Stimulated activated CD4-positive, alpha-beta T cell treated with anti-CD3 and anti-CD28 coated beads, Interleukin-4, amount 100 ng/mL, for 1 hour (primary cell): ENCODE measurements at regions not wholly inside any gene's neighbourhood (a gene's known extent, or its start where the extent isn't known, plus 50 kb on each side); places are given as distances from the start of the nearest gene placed in this dataset.
A peak's percentile ranks its signal among the peaks of the same experiment; 100 is the strongest.

Experiments used
- DNase-seq: peaks from one replicate; pipeline ENCODE4 v3.0.0-alpha.2; 2020

DNA sequence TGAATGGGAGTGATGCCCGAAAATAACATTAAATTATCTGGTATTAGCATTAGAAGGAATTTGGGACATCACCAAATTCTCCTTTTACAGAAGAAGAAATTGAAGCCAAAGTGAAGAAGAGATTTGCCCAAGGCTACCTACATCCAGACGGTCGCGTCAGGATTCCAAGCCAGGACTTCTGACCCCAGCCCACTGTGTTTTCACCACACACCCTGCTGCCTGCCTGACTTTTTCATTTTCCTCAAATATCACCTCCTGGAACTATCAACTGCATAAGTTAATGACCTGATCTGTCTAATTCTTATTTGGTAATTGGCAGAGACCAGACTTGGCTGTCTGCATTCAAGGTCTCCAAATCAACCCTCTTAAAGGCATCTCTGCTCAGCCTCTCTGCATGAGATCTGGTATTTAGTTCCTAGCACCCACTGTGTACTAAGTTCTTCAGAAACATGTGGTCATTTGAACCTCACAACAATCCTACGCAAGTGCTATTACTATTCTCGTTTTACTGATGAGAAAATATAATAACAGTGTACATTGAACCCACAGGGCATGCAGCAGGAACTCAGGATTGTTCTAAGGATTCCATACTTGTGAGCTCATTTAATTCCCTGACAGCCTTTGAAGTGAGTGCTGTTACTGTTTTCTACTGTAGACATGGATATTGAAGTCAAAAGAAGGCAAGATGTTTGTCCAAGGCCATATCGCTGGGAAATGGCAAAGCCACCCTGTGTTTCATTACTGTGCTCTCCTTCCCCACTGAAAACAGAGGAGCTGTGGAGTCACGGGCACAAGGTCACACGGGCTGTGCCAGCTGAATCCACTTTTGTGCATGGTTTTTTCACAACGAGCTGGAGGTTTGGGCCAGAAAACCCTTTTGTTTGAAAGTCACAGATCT, 195.2 kb upstream of the C1QTNF7 start:
- DNase-seq: no peak

DNA sequence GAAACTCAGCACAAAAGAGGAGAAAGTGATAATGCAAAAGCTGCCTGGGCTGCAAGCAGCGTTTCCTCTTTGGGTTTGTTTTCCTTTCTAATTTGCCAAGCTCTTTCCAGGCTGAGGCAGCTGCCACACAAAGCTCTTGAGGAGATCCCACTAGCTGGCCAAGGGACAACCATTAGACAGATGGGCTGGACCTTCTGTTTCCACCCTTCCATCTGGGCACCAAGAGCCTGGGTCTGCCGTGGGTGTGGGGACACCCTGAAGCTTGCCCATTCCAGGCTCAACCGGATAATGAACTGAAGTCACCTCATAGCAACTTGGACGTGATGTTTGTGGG, 194.6 kb upstream of the C1QTNF7 start:
- no peak for DNase-seq

DNA sequence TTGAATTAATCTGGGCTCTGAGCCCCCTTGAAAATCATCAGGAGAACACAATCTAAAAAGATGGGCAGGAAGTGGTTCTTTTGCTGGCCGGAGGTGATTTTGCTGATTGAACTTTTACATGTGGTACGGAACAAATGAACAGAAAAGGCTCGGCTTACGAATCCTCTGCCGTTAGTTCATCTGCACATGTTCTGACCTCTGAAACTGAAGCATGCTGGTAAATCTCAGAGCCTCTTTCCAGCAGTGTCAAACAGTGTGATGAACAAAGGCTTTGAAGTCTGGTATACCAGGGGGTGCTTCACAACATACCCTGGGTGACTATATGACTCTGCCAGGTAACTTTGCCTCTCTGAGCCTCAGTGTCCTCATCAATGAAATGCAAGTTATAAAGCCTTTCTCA, 194.2 kb upstream of the C1QTNF7 start:
- no peak for DNase-seq

DNA sequence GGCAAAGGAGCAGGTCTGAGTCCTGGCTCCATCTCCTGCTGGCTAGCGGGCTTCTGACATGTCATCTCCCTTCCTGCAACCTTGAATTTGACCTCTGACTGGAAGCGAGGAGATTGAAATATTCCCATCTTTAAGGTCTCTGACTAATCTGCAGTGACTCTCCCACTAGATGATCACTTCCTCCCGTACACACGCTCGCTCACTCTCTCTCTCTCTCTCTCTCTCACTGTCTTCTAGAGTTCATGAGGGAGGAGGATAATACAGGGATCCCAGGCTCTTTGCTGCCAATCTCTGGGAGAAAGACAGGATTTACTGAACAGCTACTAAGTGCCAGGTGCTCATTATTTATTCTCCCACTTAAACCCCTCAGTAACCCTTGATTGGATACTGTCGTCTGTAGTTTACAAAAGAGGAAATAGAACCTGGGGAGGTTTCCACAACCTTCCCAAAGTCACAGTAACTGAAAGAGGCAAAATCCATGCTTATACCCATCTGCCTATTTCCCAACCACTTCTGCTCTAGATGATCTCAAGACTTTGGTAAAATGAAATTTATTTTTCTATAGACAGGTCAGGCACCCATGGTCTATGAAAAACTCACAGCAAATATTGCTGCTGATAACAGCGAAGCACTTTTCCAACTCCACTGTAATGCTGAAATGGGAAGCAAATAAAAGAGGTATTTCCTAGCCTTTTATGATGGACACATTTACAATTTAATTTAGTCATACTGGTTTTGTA, 193.5 kb upstream of the C1QTNF7 start:
- DNase-seq: no peak

DNA sequence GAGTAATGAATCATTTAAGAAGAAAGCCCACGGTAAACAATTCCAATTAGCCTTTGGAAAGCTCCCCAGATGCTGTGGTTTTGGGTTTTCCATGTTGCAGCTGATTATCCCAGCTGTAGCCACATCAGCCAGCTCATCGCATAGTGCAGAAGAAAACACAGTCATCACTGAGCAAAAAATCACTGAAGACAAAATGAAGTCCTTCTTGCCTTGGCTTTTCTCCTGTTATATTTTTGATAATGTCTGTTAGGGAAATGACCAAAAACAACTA, 193.0 kb upstream of the C1QTNF7 start:
- no peak for DNase-seq

DNA sequence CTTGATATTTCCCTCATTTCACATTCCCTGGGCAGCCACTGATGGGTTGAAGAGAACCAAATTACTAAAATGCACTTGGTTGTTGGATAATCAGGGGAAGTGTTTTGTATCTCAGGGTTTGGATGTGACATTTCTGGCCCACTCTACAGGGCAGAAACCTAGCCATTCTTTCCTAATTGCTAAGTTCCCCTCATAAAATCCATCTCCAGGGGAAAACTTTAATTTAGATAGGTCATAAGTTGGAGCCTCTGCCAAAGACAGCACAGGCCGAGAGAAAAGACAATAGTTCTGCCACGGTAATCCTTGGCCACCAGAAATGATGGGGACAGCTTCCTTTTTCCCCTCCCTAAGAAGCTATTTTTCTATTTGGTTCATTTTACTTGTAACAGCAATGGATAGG, 192.7 kb upstream of the C1QTNF7 start:
- DNase-seq: no peak

DNA sequence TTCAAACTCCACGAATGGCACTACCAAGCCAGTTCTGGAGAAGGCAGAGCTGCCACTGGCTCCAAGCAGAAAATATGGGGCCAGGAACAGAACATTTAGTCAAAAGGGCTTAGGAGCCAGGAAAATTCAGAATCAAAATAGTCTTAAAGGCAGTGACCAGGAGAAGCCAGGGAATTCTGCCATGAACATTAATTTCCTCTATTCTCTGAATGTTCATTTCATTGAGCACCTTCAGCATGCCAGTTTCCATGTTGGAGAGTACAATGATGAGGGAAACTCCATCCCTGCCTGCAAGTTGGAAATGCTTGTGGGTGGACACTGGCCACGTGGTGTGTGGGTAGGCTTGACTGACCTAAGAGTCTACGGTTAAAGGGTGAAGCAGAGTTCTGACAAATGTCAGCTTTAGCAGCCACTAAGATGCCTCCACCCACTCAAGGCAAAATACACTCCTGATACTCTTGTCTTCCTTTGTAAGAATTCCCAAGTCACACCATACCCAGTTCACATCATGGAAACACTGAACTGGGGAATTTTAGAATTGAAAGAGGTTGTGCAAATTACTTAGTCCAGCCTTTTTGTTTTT, 190.1 kb upstream of the C1QTNF7 start:
- DNase-seq: no peak

DNA sequence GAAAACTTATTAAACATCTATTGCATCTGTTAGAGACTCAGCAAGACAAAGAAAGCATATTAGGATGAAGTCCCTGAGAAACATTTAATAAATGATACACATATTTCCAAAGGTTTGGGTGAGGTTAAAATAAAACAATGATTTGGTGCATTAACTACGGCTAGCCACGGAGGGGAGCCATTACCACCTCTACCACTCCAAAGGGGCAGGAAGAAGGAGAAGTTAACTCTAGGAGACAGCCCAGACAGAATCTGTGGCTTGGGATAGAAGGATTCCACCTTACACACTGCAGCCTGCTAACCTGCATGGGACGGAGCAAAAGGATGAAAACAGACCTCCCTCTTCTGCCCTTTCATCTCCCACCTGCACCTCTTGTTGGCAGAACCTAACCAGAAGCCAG, 189.1 kb upstream of the C1QTNF7 start:
- DNase-seq: peak; percentile 11

DNA sequence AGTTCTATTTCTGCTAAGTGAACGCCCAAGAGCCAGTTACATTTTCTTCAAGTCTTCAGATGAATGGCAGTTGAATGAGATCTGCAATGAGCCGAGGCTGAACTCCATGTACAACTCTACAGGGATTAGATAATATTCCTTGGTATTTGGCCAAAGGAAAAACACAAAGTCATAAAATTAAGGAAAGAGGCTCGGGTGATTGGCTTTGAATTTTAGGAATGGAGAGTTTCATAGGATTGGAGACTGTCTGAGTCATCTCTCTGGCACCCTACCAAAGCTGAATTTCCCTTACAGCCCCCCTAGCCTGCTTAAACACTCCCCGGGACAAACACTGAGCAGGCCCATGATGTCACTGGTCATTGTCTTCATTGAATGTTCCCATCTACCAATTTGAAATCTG, 188.0 kb upstream of the C1QTNF7 start:
- DNase-seq: no peak

DNA sequence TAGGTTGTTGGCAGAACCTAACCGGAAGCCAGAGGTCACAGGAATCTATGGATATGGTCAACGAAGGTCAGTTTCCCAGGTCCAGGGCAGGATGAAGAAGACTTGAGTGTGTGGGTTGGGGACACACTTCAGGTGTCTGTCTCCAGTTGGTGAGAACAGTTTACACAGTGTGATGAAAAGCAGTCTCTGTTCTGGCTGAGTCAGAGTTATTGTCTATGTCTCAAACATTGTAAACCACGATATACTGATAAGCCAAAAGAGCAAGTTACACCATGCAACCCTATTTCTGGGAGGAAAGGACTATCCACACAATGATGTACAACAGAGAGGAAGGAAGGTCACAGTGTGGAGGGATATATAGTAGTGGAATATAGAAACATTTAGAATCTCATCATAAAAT, 187.1 kb upstream of the C1QTNF7 start:
- DNase-seq: no peak

DNA sequence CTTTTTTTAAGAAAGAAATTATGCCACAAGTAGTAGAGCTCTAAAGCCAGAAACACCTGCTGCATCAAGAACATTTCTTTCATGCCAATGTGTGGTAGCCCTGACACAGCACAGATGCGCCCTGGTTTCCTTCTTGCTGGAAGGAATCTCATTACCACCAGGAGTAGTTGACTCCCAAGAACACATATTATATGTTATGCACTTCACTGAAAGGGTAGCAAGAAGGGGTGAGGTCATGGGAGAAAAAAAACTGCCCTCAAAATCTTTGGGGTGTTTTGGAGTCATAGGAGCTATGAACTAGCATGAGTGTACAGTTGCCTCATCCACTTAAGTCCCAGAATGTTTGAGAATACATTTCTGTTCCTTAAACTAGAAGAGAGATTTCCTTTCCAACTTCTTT, 185.8 kb upstream of the C1QTNF7 start:
- no peak for DNase-seq

DNA sequence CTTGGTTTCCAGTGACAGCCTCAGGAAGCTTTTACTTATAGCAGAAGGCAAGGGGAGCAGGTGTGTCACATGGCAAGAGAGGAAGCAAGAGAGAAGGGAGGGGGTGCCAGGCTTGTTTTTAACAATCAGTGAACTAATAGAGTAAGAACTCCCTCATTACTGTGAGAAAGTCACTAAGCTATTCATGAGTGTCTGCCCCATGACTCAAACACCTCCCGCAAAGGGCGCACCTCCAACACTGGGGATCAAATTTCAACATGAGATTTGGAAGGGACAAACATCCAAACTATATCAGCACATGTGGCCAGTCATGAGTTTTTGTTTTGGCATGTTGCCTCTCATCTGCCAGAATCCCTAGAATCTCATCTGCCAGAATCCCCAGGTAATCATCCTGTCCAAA, 183.5 kb upstream of the C1QTNF7 start:
- DNase-seq: no peak

DNA sequence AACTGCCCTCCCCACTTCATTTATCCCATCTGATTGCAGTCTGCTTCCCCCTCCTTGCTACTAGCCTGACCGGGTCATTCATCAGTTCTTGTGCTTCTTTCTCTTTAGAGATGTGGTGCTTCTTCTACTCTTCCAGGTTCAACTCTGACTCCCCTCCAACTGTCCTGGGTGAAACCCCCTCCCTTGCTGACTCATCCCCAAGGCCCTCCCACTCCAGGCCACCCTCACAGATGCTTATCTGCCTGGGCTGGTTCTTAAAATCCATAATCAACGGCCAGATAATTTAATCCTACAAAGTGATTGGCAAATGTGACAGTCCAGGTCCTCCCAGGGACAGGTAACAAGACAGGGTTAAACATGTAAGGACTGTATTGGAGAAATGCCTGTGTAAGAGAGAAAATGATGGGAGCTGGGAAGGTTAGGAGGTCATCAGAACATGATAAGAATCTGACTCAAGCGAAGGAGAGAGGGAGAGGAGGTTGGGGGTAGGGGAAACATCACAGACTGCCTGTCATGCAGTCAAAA, 182.8 kb upstream of the C1QTNF7 start:
- no peak for DNase-seq

DNA sequence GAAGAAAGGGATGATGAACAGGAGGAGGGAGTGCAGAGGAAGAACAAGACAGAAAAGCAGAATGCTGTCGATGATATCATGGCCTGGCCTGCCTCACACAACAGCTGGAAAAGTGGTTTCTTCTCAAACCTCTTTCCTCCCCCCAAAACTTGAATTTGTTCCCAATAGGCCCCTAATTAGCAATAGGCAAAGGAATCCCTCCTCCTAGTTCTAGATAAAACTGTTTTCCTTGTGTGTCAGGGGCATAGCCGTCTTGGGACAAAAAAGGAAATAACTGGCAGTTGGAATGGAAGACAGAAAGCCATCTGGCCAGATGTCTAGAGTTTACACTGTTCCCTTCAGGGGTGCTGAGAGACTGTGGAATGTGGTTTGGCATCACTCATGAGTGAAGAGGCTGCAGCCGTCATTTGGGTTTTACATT, 177.8 kb upstream of the C1QTNF7 start:
- DNase-seq: no peak

DNA sequence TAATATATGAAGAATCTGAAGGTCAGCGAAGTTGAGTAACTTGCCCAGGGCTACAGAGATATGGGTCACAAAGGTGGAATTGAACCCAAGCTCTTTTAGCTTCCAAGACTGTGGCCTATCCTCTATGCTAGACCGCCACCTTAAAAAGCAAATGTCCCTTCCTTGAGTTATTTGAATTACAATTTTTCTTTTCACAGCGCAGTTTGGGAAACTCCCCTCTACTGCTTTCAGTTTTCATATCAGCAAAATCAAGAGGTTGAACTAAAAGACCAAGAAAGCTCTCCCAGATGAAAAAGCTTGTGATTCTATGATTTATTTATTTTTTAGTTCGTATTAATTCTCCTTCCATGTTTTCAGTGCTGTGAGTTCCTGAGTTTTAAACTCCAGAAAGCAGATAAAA, 174.5 kb upstream of the C1QTNF7 start:
- DNase-seq: no peak

DNA sequence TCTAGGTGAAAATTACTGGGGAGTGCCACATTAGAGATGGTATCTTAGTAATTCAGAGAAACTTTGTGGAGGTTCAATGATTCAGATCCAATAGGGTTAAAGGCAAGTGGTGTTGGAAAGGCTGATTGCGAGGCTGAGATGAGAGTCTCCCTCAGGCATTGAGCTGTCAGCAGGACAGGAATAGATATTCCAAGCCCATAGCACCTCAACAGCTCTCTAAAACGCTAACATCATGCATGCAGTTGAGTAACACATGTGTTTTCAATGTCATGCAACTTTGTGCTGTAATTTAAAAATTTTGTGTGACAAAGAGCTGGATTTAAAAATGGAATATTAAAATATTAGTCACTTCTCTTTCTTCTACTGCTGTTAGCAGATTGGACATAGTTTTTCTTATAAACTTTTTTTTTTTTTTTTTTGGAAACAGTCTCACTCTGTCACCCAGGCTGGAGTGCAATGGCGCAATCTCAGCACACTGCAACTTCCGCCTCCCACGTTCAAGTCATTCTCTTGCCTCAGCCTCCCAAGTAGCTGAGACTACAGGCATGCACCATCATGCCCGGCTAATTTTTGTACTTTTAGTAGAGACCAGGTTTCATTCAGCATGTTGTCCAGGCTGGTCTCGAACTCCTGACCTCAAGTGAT, 173.5 kb upstream of the C1QTNF7 start:
- DNase-seq: no peak

DNA sequence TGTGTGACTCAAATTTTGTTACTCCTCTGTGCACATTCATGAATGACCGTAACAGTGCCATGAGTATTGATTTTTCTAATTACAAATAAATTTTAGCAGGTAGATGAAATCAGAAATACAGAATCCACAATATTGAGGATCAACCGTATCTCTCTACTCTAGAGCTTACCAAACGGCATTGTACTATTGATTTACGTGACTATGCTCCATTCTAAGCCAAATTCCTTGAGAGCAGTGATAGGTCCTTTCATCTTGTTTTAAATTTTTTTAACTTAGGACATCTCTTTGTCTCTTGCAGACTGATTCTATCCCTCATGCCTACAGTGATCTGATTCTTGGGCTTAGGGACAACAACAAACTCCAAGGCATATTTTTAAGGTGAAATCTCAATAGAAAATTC, 172.3 kb upstream of the C1QTNF7 start:
- no peak for DNase-seq

DNA sequence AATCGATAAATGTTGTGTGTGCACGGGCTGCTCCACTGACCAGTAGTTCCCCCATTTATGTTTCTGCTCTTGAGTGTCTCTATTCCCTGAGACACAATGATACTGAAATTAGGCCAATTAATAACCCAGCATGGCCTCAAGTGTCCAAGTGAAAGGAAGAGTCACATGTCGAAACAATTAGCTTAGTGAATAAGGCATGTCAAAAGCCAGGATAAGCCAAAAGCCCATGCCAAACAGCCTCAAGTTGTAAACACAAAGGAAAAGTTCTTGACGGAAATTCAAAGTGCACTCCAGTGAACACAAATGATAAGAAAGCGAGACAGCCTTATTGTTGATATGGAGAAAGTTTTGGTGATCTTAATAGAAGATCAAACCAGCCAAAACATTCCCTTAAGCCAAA, 167.1 kb upstream of the C1QTNF7 start:
- DNase-seq: no peak

DNA sequence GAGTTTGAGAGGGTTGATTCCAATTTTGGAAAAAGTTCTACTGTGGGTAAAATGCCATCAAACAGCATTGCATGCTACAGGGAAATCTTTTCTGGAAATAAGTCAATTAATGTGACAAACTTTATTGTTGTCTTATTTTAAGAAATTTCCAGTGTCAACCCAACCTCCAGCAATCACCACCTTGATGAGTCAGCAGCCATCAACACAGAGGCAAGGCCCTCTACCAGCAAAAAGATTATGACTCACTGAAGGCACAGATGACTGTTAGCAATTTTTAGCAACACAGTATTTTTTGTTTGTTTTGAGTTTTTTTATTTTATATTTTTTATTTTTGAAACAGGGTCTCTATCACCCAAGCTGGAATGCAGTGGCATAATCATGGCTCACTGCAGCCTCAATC, 165.4 kb upstream of the C1QTNF7 start:
- DNase-seq: no peak

DNA sequence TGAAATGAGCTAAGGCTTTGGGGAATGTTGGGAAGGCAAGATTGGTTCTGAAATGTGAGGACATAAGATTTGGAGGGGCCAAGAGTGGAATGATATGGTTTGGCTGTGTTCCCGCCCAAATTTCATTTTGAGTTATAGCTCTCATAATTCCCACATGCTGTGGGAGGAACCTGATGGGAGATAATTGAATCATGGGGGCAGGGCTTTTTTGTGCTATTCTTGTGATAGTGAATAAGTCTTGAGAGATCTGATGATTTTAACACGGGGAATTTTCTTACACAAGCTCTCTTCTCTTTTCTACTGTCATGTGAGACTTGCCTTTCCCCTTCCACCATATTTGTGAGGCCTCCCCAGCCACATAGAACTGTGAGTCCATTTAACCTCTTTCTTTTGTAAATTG, 157.6 kb upstream of the C1QTNF7 start:
- no peak for DNase-seq

DNA sequence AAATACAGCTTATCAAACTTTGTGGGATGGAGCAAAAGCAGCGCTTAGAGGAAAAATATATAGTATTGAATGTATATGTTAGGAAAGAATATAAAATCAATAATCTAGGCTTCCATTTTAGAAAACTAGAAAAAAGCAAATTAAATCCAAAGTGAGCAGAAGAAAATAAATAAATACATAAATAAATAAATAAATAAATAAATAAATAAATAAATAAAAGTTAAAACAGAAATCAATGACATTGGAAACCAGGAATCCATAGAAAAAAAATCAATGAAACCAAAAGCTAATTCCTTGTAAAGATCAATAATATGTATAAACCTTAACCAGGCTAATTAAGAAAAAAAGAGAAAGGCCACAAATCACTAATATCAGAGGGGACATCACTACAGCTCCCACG, 141.8 kb upstream of the C1QTNF7 start:
- DNase-seq: no peak

DNA sequence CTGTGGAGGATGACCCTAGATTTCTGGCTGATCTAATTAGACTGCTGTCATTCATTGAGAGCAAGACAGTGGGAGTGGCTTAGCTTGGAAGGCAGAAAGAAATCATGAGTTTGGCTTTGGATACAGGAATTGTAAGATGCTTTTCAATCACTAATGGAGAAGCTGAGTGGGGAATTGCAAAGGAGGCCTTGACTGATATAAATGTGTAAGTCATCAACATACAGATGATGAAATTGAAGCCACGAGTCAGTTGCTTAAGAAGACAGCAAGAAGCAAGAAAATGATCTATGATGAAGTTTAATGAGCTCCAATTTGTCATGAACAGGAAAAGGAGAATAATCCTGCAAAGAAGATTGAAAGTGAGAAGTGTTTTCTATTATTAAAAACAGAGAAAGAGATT, 136.7 kb upstream of the C1QTNF7 start:
- no peak for DNase-seq

DNA sequence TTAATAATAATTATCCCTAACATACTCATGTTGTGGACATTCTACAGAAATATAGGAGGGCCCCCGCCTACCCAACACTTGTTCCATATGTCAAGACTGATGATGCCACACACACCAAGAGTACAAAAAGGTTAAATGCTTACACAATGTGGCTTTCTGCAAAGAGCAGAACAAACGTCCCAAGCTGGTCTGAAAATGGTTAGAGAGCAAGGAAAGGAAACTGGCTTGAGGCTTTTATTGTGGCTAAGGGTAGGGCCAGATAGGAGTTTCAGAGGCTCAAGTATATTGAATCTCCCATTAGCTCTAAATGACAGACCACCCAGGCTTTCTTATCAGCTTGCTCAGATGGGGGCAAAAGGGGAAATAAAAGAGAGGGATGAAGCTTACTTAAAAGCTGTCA, 134.1 kb upstream of the C1QTNF7 start:
- no peak for DNase-seq

DNA sequence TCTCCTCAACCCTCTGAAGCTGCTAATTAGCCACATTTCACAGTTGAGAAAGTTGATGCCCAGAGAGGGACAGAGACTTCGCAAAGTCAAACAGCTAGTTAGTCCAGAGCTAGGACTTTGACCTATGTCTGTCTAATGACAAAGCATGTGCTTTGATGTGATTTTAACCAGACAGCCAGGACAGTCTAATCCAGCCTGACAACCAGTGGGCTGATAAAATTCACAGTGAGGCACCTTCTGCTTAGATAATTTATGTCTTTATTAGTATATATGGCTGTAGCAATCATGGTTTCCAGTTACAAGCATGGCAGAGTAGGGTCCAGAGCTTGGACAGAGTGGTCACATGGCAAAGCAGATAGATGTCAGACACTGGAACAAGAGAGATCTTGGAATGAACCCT, 133.6 kb upstream of the C1QTNF7 start:
- DNase-seq: no peak
